HG03095 (cell line): ENCODE measurements at regions not wholly inside any gene's neighbourhood (a gene's known extent, or its start where the extent isn't known, plus 50 kb on each side); places are given as distances from the start of the nearest gene placed in this dataset.

Source experiments
- ATAC-seq: cut with Tn5 transposase; IDR thresholded peaks from one replicate; pipeline ENCODE4 v1.9.1; 2021; ENCODE audit warnings: moderate library complexity; ENCODE audit not compliant: unreplicated experiment

- ATAC-seq, result no peak
Observed at GRCh38 chr3:72380711-72381493, 467.3 kb downstream of the SHQ1 start.

GRCh38 chr3:72380193-72380592, 468.1 kb downstream of the SHQ1 start:
- no peak for ATAC-seq

GRCh38 chr3:72379500-72380187, 468.6 kb downstream of the SHQ1 start:
- ATAC-seq, result no peak

- no peak for ATAC-seq
Observed at GRCh38 chr3:72378287-72378686, 470.0 kb downstream of the SHQ1 start.

- ATAC-seq, result no peak
Observed at GRCh38 chr3:72376956-72377710, 471.1 kb downstream of the SHQ1 start.

- peak; percentile 59 for ATAC-seq
Observed at GRCh38 chr3:72375237-72376076, 472.8 kb downstream of the SHQ1 start.

GRCh38 chr3:72373139-72373538, 475.1 kb downstream of the SHQ1 start:
- no peak for ATAC-seq

GRCh38 chr3:72372161-72372560, 476.1 kb downstream of the SHQ1 start:
- ATAC-seq, result no peak

GRCh38 chr3:72371431-72371830, 476.8 kb downstream of the SHQ1 start:
- no peak for ATAC-seq

- no peak for ATAC-seq
Observed at GRCh38 chr3:72370947-72371346, 477.3 kb downstream of the SHQ1 start.

GRCh38 chr3:72369681-72370080, 478.6 kb downstream of the SHQ1 start:
- no peak for ATAC-seq

- ATAC-seq, result no peak
Observed at GRCh38 chr3:72368331-72368975, 479.8 kb downstream of the SHQ1 start.

- ATAC-seq, result no peak
Observed at GRCh38 chr3:72361990-72362389, 486.3 kb downstream of the SHQ1 start.

- ATAC-seq, result no peak
Observed at GRCh38 chr3:72359743-72360142, 488.5 kb downstream of the SHQ1 start.

GRCh38 chr3:72355168-72355567, 493.1 kb downstream of the SHQ1 start:
- no peak for ATAC-seq

GRCh38 chr3:72354486-72354885, 493.8 kb downstream of the SHQ1 start:
- ATAC-seq, result no peak

GRCh38 chr3:72353236-72354128, 494.8 kb downstream of the SHQ1 start:
- no peak for ATAC-seq

GRCh38 chr3:72352176-72352575, 496.1 kb downstream of the SHQ1 start:
- no peak for ATAC-seq

- no peak for ATAC-seq
Observed at GRCh38 chr3:72351536-72351935, 496.7 kb downstream of the SHQ1 start.
